ENCODE measurements at regions not wholly inside any gene's neighbourhood (a gene's known extent, or its start where the extent isn't known, plus 50 kb on each side); places are given as distances from the start of the nearest gene placed in this dataset.

- TF ChIP-seq EZH2 (IDR thresholded peaks at IDR 0.05; ENCODE audit: low read length, unreplicated experiment) (no peak), CTCF (conservative IDR thresholded peaks at IDR 0.05; ENCODE audit: low read depth, low read length) (no peak), EZH2phosphoT487 (IDR thresholded peaks at IDR 0.05; ENCODE audit: borderline replicate concordance, low read length) (no peak)
Measured at GRCh38 chr6:103875221-103875620, 984.5 kb downstream of the HACE1 start.

Measured in PC-3 (cell line).